OCI-LY3 (cell line): ENCODE measurements at regions not wholly inside any gene's neighbourhood (a gene's known extent, or its start where the extent isn't known, plus 50 kb on each side); places are given as distances from the start of the nearest gene placed in this dataset.

ENCODE experiments used
- EZH2phosphoT487 ChIP-seq: fragments of 200-600 bp; shearing (Covaris generic); IDR thresholded peaks from 2 replicates; pipeline ENCODE4 v1.6.1; 2018; ENCODE audit warnings: antibody characterized with exemption, mixed run types, low read depth
- TF ChIP-seq, protein P1 (sequence below): fragments of 200-600, 300-600 bp; sonication (generic); IDR thresholded peaks from 2 replicates; pipeline ENCODE4 v1.5.1; 2014; ENCODE audit warnings: antibody characterized with exemption, low read length, low read depth

DNA sequence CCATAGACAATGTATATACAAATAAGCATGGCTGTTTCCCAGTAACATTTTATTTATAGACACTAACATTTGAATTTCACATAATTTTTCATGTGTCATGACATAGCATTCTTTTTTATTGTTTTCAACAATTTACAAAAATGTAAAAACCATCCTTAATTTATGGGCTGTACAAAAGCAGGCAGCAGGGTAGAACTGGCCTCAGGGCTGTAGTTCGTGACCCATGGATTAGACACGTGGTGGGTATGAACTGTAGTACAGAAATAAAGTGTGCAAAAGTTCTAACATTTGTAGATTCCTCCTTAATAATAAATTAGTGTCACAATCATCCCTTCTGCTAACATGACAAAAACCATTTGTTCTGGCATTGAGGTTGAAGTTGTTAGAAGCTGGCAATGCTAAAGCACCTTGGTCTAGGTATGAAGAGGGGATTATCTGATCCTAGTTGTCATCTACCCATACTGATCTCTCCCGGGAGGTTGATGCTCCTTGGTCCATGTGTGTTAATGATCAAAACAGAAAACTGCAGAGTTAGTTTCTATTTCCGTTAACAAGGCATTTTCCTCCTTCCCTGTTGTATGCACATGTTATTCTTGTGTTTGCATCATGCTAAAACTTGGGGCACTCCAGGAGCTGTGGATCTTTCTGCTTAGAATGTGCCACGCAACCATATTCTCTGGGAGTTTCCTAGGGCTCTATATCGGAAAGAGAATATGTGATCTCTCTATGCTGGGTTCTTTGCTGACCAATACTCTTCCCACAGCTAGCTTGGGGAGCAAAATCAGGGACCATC lies 917.6 kb downstream of the TLE1 start:
- TF ChIP-seq, protein P1, sequence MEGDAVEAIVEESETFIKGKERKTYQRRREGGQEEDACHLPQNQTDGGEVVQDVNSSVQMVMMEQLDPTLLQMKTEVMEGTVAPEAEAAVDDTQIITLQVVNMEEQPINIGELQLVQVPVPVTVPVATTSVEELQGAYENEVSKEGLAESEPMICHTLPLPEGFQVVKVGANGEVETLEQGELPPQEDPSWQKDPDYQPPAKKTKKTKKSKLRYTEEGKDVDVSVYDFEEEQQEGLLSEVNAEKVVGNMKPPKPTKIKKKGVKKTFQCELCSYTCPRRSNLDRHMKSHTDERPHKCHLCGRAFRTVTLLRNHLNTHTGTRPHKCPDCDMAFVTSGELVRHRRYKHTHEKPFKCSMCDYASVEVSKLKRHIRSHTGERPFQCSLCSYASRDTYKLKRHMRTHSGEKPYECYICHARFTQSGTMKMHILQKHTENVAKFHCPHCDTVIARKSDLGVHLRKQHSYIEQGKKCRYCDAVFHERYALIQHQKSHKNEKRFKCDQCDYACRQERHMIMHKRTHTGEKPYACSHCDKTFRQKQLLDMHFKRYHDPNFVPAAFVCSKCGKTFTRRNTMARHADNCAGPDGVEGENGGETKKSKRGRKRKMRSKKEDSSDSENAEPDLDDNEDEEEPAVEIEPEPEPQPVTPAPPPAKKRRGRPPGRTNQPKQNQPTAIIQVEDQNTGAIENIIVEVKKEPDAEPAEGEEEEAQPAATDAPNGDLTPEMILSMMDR, result no peak
- TF ChIP-seq EZH2phosphoT487, result no peak
